HG02970 (cell line): ENCODE measurements at regions not wholly inside any gene's neighbourhood (a gene's known extent, or its start where the extent isn't known, plus 50 kb on each side); places are given as distances from the start of the nearest gene placed in this dataset.
"Not testable (repeated sequence)": the region's sequence is repeated elsewhere in the genome, so short reads cannot be mapped to it uniquely, and the experiment has no call there.

ENCODE experiments used
- ATAC-seq: cut with Tn5 transposase; IDR thresholded peaks from one replicate; pipeline ENCODE4 v1.9.1; 2021; ENCODE audit warnings: mild to moderate bottlenecking, moderate library complexity, moderate number of reproducible peaks; ENCODE audit not compliant: unreplicated experiment, low FRiP score

- ATAC-seq = no peak
Measured at GRCh38 chr16:58913456-58913855, 179.3 kb upstream of the GOT2 start.

GRCh38 chr16:58912571-58912970, 178.5 kb upstream of the GOT2 start:
- ATAC-seq = no peak

GRCh38 chr16:58906981-58907715, 173.0 kb upstream of the GOT2 start:
- ATAC-seq = no peak

GRCh38 chr16:58904291-58904690, 170.2 kb upstream of the GOT2 start:
- ATAC-seq = no peak

- ATAC-seq = no peak
Measured at GRCh38 chr16:58889516-58889915, 155.4 kb upstream of the GOT2 start.

GRCh38 chr16:58885528-58886170, 151.5 kb upstream of the GOT2 start:
- no peak for ATAC-seq

GRCh38 chr16:58884141-58884540, 150.0 kb upstream of the GOT2 start:
- ATAC-seq = no peak

- no peak for ATAC-seq
Measured at GRCh38 chr16:58883131-58883530, 149.0 kb upstream of the GOT2 start.

GRCh38 chr16:58882292-58882691, 148.2 kb upstream of the GOT2 start:
- ATAC-seq = peak; percentile 82

GRCh38 chr16:58878641-58879040, 144.5 kb upstream of the GOT2 start:
- not testable (repeated sequence) for ATAC-seq

- no peak for ATAC-seq
Measured at GRCh38 chr16:58866935-58867334, 132.8 kb upstream of the GOT2 start.

- no peak for ATAC-seq
Measured at GRCh38 chr16:58863761-58864160, 129.6 kb upstream of the GOT2 start.

- ATAC-seq = no peak
Measured at GRCh38 chr16:58863042-58863441, 128.9 kb upstream of the GOT2 start.

GRCh38 chr16:58862334-58863021, 128.4 kb upstream of the GOT2 start:
- no peak for ATAC-seq

GRCh38 chr16:58859958-58860669, 126.0 kb upstream of the GOT2 start:
- no peak for ATAC-seq

GRCh38 chr16:58858577-58858976, 124.5 kb upstream of the GOT2 start:
- not testable (repeated sequence) for ATAC-seq

GRCh38 chr16:58855291-58855863, 121.3 kb upstream of the GOT2 start:
- ATAC-seq = no peak

- no peak for ATAC-seq
Measured at GRCh38 chr16:58853854-58854791, 120.0 kb upstream of the GOT2 start.

GRCh38 chr16:58850678-58851020, 116.5 kb upstream of the GOT2 start:
- no peak for ATAC-seq
